Activated naive CD4-positive, alpha-beta T cell treated with anti-CD3 and anti-CD28 coated beads for 36 hours (primary cell): ENCODE measurements at regions not wholly inside any gene's neighbourhood (a gene's known extent, or its start where the extent isn't known, plus 50 kb on each side); places are given as distances from the start of the nearest gene placed in this dataset.
"Not testable (repeated sequence)": the region's sequence is repeated elsewhere in the genome, so short reads cannot be mapped to it uniquely, and the experiment has no call there.

Experiments used
- CTCF ChIA-PET: fragments of 350-600 bp; sonication (Branson Sonifier 250); formaldehyde crosslinking; loops from one replicate; lab custom pipeline; 2021; ENCODE audit warnings: antibody characterized with exemption; lab: Charles Lee
- DNase-seq: peaks from one replicate; pipeline ENCODE4 v3.0.0-alpha.2; 2020
- H3K27ac Mint-ChIP-seq: one replicate; pipeline ENCODE4 v1.8.0; 2021; ENCODE audit warnings: mild to moderate bottlenecking, mixed read lengths
- H3K27me3 Mint-ChIP-seq: one replicate; pipeline ENCODE4 v1.8.0; 2021; ENCODE audit warnings: low read depth, mixed read lengths
- H3K36me3 Mint-ChIP-seq: one replicate; pipeline ENCODE4 v1.8.0; 2021; ENCODE audit warnings: low read depth, mixed read lengths
- H3K4me1 Mint-ChIP-seq: one replicate; pipeline ENCODE4 v1.8.0; 2021; ENCODE audit warnings: low read depth, mixed read lengths
- H3K4me3 Mint-ChIP-seq: one replicate; pipeline ENCODE4 v1.8.0; 2021; ENCODE audit warnings: mild to moderate bottlenecking, moderate library complexity, mixed read lengths
- H3K9me3 Mint-ChIP-seq: one replicate; pipeline ENCODE4 v1.8.0; 2021; ENCODE audit warnings: mixed read lengths
- intact Hi-C: fragments of 100-400 bp; cut with micrococcal nuclease; formaldehyde crosslinking; loops from one replicate; pipeline ENCODE4 v1.15.1; 2023

DNA sequence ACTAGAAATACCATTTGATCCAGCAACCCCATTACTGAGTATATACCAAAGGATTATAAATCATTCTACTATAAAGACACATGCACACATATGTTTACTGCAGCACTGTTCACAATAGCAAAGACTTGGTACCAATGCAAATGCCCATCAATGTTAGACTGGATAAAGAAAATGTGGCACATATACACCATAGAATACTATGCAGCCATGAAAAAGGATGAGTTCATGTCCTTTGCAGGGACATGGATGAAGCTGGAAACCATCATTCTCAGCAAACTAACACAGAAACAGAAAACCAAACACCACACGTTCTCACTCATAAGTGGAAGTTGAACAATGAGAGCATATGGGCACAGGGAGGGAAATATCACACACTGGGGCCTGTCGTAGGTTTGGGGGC is 106.0 kb downstream of the SPATA18 start:
- H3K4me3 Mint-ChIP-seq, intact Hi-C loops, H3K36me3 Mint-ChIP-seq, H3K27me3 Mint-ChIP-seq, CTCF ChIA-PET, DNase-seq, H3K27ac Mint-ChIP-seq, H3K9me3 Mint-ChIP-seq, H3K4me1 Mint-ChIP-seq: not testable (repeated sequence)

DNA sequence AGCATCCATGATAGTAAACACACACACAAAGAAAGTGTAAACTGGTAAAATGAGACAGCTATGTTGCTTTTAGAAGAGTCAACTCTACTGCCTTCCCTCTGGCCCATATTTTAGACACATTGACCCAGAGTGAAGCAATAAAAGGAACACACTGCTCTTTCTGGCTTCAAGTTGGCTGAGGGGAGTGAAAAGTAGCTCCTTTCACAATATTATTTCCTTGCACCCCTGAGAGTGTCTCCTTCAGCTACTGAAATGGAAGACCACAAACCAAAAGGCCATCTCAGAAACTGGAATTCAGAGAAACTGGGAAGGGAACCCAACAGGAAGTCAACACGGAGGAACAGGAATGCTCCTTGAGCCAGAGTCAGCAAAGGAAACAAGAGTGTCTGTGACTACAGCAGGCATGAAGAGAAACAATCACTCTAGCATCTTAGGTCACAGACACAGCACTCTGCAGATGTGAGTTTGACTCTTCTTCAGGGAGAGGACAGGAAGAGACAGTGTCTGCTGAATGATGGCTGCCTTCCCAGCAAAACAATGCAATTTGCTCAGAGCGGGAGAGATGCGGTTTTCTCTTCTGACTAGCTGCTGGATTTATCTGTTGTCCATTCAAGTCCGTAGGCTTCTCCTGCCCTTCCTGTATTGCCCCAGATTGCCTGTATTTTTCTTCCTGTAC is 106.7 kb downstream of the SPATA18 start:
- no peak overlapping the region for H3K27ac Mint-ChIP-seq
- H3K27me3 Mint-ChIP-seq = peaks cover 4% of the 10 kb centered on the region
- no peaks in the 10 kb centered on the region for H3K36me3 Mint-ChIP-seq
- H3K4me1 Mint-ChIP-seq = no peaks in the 10 kb centered on the region
- no peak for DNase-seq
- intact Hi-C loops = no loop called here
- H3K4me3 Mint-ChIP-seq = no peak overlapping the region
- peaks cover 4% of the 10 kb centered on the region for H3K9me3 Mint-ChIP-seq
- CTCF ChIA-PET = no interaction called here

DNA sequence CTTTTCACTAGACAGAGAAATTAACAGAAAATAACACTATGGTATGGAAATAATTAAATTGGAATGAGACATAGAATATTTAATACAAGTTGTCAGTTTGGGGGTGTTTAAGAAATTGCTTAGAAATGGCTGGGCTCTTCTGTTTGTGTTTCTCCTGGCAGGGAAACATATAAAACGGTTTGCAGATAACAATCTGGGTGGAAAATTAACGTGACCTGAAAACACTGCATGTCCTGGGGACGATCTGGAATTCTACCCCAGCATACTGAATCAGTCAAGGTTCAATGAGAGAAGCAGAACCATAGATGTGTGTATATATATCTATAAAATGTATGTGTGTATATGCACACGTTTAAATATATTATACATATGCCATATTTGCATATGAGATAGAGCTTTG is 109.8 kb downstream of the SPATA18 start:
- H3K27ac Mint-ChIP-seq = no peak overlapping the region
- H3K27me3 Mint-ChIP-seq = no peaks in the 10 kb centered on the region
- no peak overlapping the region for H3K4me3 Mint-ChIP-seq
- intact Hi-C loops = no loop called here
- H3K36me3 Mint-ChIP-seq = no peaks in the 10 kb centered on the region
- H3K9me3 Mint-ChIP-seq = peaks cover 2% of the 10 kb centered on the region
- CTCF ChIA-PET = no interaction called here
- H3K4me1 Mint-ChIP-seq = no peaks in the 10 kb centered on the region
- DNase-seq = no peak

GRCh38 chr4:52164116-52164515 is 113.0 kb downstream of the SPATA18 start:
- Mint-ChIP-seq H3K27me3 (no peaks in the 10 kb centered on the region), H3K4me1 (no peaks in the 10 kb centered on the region), H3K36me3 (no peaks in the 10 kb centered on the region), H3K27ac (no peak overlapping the region), H3K9me3 (peaks cover 4% of the 10 kb centered on the region), H3K4me3 (no peak overlapping the region)
- CTCF ChIA-PET = no interaction called here
- intact Hi-C loops = no loop called here
- no peak for DNase-seq

GRCh38 chr4:52172166-52172565 is 121.1 kb downstream of the SPATA18 start:
- Mint-ChIP-seq H3K9me3 (peaks cover 1% of the 10 kb centered on the region), H3K4me3 (no peak overlapping the region), H3K36me3 (no peaks in the 10 kb centered on the region), H3K27me3 (peaks cover 4% of the 10 kb centered on the region), H3K27ac (no peak overlapping the region), H3K4me1 (no peaks in the 10 kb centered on the region)
- peak; percentile 8 for DNase-seq
- intact Hi-C loops = loop anchor here (1.0 kb wide), 1 partner anchor 341 kb away; no protein-coding TSS in a partner anchor
- CTCF ChIA-PET = interaction anchor here (0.6 kb wide), 1 partner anchor 85 kb away, joined by 3 read pairs; no protein-coding TSS in a partner anchor

GRCh38 chr4:52173470-52174045 is 122.5 kb downstream of the SPATA18 start:
- Mint-ChIP-seq H3K27ac (no peak overlapping the region), H3K4me3 (no peak overlapping the region), H3K27me3 (peaks cover 7% of the 10 kb centered on the region), H3K4me1 (no peaks in the 10 kb centered on the region), H3K36me3 (no peaks in the 10 kb centered on the region), H3K9me3 (no peaks in the 10 kb centered on the region)
- intact Hi-C loops = no loop called here
- CTCF ChIA-PET = no interaction called here
- no peak for DNase-seq

DNA sequence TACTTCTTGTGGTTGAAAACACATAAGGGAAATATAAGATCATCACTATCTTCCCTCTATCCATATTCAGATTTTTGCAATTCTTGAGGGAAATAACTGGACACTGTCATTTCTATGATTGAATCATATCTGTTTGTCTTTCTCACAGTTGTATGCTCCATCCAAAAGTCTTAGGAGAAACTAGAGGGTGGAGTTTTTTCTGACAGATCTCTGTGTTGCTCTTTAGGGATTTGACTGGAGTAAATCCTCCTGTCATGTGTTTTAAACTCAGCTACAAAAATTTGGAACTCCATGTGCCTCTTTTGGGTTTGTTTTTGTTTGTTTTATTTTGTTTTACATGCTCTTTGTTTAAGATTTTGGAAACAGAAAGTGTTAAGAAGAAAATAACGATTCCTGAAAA is 136.5 kb downstream of the SPATA18 start:
- H3K27me3 Mint-ChIP-seq = no peaks in the 10 kb centered on the region
- H3K4me3 Mint-ChIP-seq = no peak overlapping the region
- no peak overlapping the region for H3K27ac Mint-ChIP-seq
- DNase-seq = no peak
- H3K9me3 Mint-ChIP-seq = no peaks in the 10 kb centered on the region
- H3K4me1 Mint-ChIP-seq = no peaks in the 10 kb centered on the region
- H3K36me3 Mint-ChIP-seq = no peaks in the 10 kb centered on the region
- CTCF ChIA-PET = no interaction called here
- intact Hi-C loops = no loop called here

DNA sequence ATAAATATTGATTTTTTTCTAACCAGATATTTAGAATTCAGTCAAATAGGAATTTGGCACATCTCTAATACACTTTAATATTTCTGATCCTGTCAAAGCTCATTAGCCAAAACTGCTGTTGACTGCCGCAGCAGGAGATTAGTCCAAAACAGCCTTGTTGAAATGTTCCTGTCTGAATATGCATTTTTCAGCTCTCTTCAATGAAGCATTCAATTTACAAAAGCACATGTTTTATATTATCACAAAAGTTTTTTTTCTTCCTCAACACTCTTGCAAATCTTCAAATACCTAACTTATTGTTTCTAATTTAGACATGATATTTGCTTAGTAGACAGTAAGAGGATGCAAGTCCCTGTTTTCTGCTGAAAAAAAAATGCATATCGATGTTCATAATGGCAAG is 140.9 kb downstream of the SPATA18 start:
- intact Hi-C loops = no loop called here
- Mint-ChIP-seq H3K4me1 (no peaks in the 10 kb centered on the region), H3K27ac (no peak overlapping the region), H3K4me3 (no peak overlapping the region), H3K9me3 (no peaks in the 10 kb centered on the region), H3K36me3 (no peaks in the 10 kb centered on the region), H3K27me3 (no peaks in the 10 kb centered on the region)
- CTCF ChIA-PET = no interaction called here
- no peak for DNase-seq

DNA sequence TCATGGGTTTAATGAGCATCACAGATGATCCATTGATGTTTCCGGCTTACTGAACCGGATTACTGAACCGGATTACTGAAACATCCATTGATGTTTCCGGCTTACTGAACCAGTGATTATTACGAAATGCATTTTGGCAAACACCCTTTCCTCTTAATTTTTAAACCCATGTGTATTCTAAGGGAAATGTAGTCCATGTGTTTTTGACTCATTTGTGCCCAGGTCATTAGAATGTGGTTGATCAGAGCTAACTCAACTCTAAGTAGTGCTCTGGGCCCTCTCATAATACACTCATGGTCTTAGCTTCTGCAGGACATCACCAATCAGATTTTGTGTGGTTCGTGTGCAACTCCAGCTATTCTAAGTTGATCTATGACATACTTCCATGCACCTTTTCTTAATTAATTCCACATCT is 141.6 kb downstream of the SPATA18 start:
- H3K27ac Mint-ChIP-seq = no peak overlapping the region
- CTCF ChIA-PET = no interaction called here
- DNase-seq = no peak

GRCh38 chr4:52195869-52196268 is 144.8 kb downstream of the SPATA18 start:
- H3K36me3 Mint-ChIP-seq = no peaks in the 10 kb centered on the region
- H3K27me3 Mint-ChIP-seq = no peaks in the 10 kb centered on the region
- intact Hi-C loops = no loop called here
- DNase-seq = no peak
- H3K4me3 Mint-ChIP-seq = no peak overlapping the region
- no peaks in the 10 kb centered on the region for H3K9me3 Mint-ChIP-seq
- no peaks in the 10 kb centered on the region for H3K4me1 Mint-ChIP-seq
- CTCF ChIA-PET = no interaction called here
- no peak overlapping the region for H3K27ac Mint-ChIP-seq

More for the DNA sequence above, 141.6 kb downstream of the SPATA18 start:
- intact Hi-C loops = no loop called here
- Mint-ChIP-seq H3K4me1 (no peaks in the 10 kb centered on the region), H3K27me3 (no peaks in the 10 kb centered on the region), H3K36me3 (no peaks in the 10 kb centered on the region), H3K9me3 (no peaks in the 10 kb centered on the region), H3K4me3 (no peak overlapping the region)

DNA sequence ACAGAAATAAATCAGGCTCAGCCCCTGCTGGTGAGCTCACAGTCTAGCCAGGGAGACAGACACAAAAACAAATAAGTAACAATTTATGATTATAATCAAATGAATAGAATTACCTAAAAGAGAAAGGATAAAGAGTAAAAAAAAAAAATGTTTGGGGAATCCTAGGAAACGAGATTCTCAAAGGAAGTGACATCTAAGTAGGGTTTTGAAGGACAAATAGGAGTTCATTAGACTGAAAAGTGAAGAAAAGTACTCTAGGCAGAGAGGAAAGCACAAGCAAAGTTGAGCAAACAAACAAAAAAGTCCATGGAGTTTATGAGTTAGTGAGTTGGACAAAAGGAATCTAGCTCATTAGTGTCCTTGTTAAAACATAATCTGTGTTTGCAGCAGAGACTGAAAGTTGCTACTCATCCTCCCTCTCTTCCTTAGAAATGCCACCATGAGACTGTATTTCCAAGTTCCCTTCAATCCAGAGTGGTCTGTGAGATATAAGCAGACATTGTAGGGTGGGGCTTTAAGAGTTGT is 145.6 kb downstream of the SPATA18 start:
- CTCF ChIA-PET = no interaction called here
- Mint-ChIP-seq H3K27ac (no peak overlapping the region), H3K27me3 (no peaks in the 10 kb centered on the region), H3K4me3 (no peak overlapping the region), H3K4me1 (no peaks in the 10 kb centered on the region), H3K9me3 (no peaks in the 10 kb centered on the region), H3K36me3 (no peaks in the 10 kb centered on the region)
- no peak for DNase-seq
- intact Hi-C loops = no loop called here

- Mint-ChIP-seq H3K27me3 (no peaks in the 10 kb centered on the region), H3K4me1 (no peaks in the 10 kb centered on the region), H3K36me3 (no peaks in the 10 kb centered on the region), H3K9me3 (no peaks in the 10 kb centered on the region), H3K27ac (no peak overlapping the region), H3K4me3 (no peak overlapping the region)
- intact Hi-C loops = no loop called here
- CTCF ChIA-PET = no interaction called here
- DNase-seq = no peak
These were observed 146.2 kb downstream of the SPATA18 start for GRCh38 chr4:52197306-52197705.

DNA sequence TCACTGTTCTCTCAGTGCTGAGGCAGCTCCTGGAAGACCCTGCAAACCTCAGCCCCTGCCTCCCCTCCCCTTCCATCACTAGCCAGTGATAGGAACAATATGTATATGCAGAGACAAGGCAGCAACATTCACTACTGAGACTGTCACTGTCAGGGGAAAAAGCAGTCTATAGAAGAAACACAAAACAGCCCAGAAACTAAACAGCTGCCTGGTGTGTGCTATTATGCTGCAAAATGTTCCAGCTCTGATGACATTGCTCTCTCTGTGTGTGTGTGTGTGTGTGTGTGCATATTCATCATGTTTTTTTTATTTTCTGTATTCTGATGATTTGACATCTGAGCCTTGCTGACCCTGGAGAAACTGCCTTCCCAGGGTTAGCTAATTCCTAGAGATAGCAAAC is 147.2 kb downstream of the SPATA18 start:
- intact Hi-C loops = no loop called here
- Mint-ChIP-seq H3K36me3 (no peaks in the 10 kb centered on the region), H3K27ac (no peak overlapping the region), H3K4me1 (no peaks in the 10 kb centered on the region), H3K27me3 (no peaks in the 10 kb centered on the region), H3K4me3 (no peak overlapping the region), H3K9me3 (no peaks in the 10 kb centered on the region)
- DNase-seq = no peak
- CTCF ChIA-PET = no interaction called here
